Dedifferentiated amniotic fluid mesenchymal stem cell (primary cell): ENCODE measurements at regions not wholly inside any gene's neighbourhood (a gene's known extent, or its start where the extent isn't known, plus 50 kb on each side); places are given as distances from the start of the nearest gene placed in this dataset.
"Not testable (repeated sequence)": the region's sequence is repeated elsewhere in the genome, so short reads cannot be mapped to it uniquely, and the experiment has no call there.

Experiments
- DNase-seq: peaks from one replicate; pipeline ENCODE4 v3.0.0-alpha.2; 2016; ENCODE audit errors: extremely low spot score

GRCh38 chr2:125216321-125216720 lies 1191.2 kb downstream of the CNTNAP5 start:
- DNase-seq, result no peak

- DNase-seq, result no peak
These were observed 1199.1 kb downstream of the CNTNAP5 start for GRCh38 chr2:125224188-125224587.

- DNase-seq, result no peak
These were observed 1199.7 kb downstream of the CNTNAP5 start for GRCh38 chr2:125224830-125225229.

- no peak for DNase-seq
These were observed 1202.8 kb downstream of the CNTNAP5 start for GRCh38 chr2:125227843-125228392.

DNA sequence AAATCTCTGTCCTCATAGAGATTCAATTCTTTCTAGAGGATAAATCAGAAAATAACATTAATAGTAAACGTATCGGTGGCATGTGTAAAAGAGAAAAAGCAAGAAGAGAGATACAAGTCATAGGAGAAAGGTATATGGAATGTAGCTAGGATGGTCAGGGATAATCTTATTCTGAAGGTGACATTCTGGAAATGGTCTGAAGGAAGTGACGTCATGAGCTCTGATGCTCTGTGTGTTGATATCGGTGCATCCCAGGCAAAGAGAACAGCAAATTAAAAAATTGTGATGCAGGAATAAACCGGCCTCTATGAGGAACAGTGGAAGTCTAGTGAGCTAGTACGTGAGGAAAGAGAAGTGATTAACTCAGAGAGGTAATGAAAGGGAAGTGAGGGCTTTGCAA lies 1215.8 kb downstream of the CNTNAP5 start:
- DNase-seq, result no peak

GRCh38 chr2:125243074-125243473 lies 1218.0 kb downstream of the CNTNAP5 start:
- DNase-seq, result no peak

GRCh38 chr2:125254010-125254409 lies 1228.9 kb downstream of the CNTNAP5 start:
- no peak for DNase-seq

DNA sequence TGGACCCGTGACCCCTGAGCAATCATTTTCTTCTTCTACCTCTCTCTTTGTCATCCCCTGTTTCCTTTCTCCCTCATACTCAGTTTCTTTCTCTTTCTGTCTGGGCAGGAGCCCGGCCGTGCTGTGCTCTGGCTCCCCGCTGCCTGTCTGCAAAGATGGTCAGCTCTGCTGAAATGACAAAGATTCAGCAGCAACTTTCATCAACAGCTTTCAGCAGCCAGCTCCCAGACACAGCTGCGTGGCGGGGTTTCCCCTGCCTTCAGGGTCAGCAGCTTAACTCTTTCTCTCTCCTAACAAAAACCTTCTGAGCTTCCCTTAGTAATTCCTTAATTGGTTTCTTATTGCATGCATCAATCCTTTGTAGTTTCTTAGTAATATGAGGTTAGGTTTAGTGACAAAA lies 1234.4 kb downstream of the CNTNAP5 start:
- no peak for DNase-seq

DNA sequence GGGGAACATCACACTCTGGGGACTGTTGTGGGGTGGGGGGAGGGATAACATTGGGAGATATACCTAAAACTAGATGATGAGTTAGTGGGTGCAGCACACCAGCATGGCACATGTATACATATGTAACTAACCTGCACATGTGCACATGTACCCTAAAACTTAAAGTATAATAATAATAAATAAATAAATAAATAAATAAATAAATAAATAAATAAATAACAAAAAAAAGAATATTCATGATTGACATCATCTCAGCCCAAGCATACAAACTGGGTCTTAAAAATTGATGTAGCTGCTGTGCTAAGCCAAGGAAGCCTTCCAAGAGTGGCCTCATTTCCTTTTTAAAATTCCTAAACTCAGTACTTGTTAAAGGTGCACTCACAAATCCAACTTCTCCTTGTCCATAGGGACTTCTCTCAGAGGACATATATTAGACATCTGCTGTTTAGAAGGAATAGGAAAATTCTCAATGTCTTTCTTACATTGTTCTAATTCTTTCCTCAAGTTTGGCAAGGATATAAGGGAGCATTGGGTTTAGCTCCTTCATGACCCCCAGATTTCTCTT lies 1235.4 kb downstream of the CNTNAP5 start:
- not testable (repeated sequence) for DNase-seq

DNA sequence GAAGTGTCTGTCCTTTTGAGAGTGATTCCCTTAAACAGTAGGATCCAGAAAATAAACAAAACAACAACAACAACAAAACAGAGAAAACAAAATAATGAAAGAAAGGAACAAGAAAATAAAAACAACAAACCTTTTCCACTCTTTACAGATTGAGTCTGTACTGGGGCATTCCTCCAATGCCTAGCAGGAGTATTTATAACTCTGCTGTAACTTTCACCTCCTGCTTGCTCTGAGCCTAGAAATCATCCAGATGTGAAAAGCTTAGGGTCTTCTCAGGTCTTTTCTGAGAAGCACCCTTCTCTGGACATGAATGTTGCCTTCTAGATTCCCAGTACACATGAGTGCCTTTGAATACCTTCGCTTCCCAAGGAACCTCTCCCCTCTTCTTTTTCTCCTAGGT lies 1239.4 kb downstream of the CNTNAP5 start:
- no peak for DNase-seq

- no peak for DNase-seq
These were observed 1242.6 kb downstream of the CNTNAP5 start for GRCh38 chr2:125267683-125268082.

DNA sequence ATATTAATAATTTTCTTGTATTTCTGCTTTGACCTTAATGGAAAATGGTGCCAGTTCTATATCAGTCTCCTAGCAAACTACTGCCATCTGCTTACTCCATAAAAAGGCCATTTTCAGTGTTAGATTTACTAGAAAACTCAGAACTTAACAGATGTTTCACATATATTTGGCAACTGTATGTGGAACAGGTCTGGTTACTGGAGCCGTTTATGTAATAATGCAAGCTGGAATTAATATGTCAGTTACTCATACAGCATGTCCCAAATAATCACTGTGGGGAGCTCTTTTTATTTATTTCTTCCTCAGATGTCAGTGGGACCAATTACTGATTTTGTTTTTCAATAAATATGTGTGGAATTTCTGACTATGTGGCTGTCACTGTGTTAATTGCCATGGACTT lies 1247.6 kb downstream of the CNTNAP5 start:
- DNase-seq, result no peak

GRCh38 chr2:125274718-125275117 lies 1249.6 kb downstream of the CNTNAP5 start:
- DNase-seq, result no peak

DNA sequence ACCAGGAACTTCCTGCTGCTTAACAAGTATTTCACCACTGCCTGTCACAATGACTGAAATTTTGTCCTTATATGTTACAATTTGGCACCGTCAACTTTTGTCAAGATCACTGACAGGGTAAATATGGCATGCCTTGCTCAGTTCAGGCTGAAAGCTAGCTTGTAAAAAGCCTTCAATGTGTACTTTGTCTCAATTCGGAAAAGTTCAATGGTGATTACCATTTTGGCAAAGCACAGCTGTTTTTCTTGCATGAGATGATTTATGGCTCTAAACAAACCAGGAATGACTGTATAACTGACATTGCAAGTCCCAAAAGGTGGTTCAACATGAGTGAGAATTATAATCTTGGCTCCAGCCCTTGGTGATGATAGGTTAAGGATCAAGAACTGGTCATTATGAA lies 1255.2 kb downstream of the CNTNAP5 start:
- DNase-seq, result no peak

DNA sequence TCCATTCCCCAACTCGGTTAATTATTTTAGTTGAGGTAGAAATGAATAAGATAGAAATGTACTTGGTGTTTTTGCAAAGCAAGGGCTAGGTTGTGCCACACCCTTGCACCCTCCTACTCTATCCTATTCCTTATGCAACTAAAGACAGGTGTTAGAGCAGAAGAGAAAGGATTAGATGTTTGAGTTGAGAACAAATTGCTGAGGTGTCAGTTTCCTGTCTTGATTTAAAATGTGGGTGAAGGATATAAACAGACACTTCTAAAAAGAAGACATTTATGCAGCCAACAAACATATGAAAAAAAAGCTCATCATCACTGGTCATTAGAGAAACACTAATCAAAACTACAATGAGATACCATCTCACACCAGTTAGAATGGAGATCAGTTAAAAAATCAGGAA lies 1256.2 kb downstream of the CNTNAP5 start:
- DNase-seq, result no peak

- no peak for DNase-seq
These were observed 1271.7 kb downstream of the CNTNAP5 start for GRCh38 chr2:125296742-125297141.

- no peak for DNase-seq
These were observed 1285.7 kb downstream of the CNTNAP5 start for GRCh38 chr2:125310657-125311364.

DNA sequence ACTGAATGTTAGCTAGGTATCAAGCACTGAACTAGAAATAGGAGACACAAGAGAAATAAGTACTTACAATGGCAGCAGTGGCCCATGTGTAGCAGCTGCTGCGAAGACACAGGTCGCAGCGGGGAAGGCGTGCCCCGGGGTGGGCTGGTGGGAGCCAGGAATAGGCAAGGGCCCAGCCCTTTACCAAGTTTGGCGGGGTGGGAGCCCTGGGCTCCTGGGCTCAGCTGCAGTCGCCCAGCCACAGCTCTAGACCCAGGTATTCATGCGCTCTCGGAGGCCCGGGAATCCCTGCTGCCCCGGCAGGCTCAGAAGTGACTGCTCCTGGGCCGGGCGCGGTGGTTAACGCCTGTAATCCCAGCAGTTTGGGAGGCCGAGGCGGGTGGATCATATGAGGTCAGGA lies 1287.3 kb downstream of the CNTNAP5 start:
- DNase-seq, result no peak

- no peak for DNase-seq
These were observed 1288.7 kb downstream of the CNTNAP5 start for GRCh38 chr2:125313806-125314205.

DNA sequence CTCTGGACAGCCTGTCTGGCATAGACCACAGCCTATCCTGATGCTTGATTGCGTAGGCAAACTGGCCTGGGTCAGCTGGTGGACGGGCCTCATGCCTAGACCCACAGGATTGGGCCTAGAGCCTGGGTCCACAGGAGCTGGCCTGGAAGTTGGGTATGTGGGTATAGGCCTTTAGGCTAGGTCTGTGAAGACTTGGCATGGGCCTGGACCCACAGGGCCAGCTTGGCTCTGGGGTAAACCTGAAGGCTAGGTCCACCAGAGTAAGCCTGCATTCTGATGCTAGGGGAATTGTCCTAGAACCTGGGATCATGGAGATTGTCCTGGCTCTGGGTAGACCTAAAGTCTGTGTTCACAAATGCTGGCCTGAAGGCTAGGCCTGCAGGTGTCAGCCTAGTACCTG lies 1293.7 kb downstream of the CNTNAP5 start:
- DNase-seq, result no peak

DNA sequence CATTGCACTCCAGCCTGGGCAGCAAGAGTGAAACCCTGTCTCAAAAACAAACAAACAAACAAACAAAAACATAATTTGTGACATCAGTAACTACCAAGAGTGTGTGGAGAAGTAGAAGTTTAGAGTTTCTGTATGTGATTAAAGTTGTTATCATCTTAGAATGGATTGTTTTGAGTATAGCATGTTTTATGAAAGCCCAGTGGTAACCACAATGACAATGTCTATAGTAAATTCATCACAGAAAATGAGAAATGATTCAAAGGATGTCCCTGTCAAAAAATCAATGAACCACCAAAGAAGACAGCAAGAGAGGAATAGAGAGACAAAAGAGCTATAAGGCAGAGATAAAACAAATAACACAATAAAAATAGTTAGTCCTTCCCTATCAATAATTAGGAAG lies 1299.2 kb downstream of the CNTNAP5 start:
- DNase-seq, result no peak

DNA sequence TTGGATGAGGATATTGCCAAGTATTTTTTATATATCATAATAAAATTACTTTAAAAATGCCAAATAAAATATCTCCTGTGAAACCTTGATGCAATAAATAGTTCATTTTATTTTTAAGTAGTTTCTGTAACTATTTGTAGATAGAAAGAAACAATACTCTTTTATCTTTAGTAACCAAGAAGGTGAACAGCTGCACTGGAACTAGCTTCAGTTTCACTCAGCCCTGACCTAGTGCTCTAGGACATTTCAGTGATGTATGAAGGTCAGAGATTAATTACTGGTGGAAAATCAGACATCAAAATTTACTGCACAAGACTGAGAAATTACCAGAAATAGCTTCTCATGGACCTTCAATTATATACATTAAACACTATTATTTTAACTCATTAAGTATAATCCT lies 1305.0 kb downstream of the CNTNAP5 start:
- no peak for DNase-seq

DNA sequence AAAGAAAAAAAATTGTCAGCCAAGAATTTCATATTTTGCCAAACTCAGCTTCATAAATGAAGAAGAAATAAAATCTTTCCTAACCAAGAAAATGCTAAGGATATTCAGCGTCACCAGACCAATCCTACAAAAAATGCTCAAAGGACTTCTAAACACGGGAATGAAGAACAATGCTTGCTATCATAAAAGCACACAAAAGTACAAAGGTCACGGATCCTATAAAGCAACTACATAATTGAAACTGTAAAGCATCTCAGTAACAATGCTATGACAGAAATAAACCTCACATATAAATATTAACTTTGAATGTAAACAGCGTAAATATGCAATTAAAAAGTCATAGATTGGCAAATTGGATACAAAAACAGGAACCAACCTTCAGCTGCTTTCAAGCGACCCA lies 1314.6 kb upstream of the GYPC start:
- DNase-seq, result no peak

DNA sequence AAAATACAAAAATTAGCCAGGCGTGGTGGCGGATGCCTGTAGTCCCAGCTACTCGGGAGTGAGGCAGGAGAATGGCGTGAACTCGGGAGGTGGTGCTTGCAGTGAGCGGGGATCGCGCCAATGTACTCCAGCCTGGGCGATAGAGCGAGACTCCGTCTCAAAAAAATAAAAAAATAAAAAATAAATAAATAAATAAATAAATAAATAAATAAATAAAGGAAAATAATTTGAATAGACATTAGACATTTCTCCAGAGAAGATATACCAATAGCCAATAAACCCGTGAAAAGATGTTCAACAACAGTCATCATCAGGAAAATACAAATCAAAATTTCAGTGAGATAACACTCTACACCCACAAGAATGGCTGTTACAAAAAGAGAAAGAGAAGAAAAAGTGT lies 1302.4 kb upstream of the GYPC start:
- DNase-seq, result not testable (repeated sequence)
